ENCODE measurements at regions not wholly inside any gene's neighbourhood (a gene's known extent, or its start where the extent isn't known, plus 50 kb on each side); places are given as distances from the start of the nearest gene placed in this dataset.

- no peak for DNase-seq
- Histone ChIP-seq H3K79me2 (ENCODE audit: insufficient read depth) (no peaks in the 10 kb centered on the region), H3K27ac (ENCODE audit: low read depth in 2 of 2, low read length in 1 of 2) (no peak overlapping the region), H3K4me3 (ENCODE audit: low read depth in 2 of 2, low read length in 1 of 2) (no peak overlapping the region), H3K4me1 (ENCODE audit: control insufficient read depth in 1 of 2, insufficient read depth in 2 of 2, low read depth in 1 of 2, low read length in 1 of 2) (no peaks in the 10 kb centered on the region), H2AFZ (ENCODE audit: low read depth) (no peak overlapping the region), H3K9me2 (no peaks in the 10 kb centered on the region), H3K9me3 (no peaks in the 10 kb centered on the region), H4K20me1 (ENCODE audit: insufficient read depth) (no peaks in the 10 kb centered on the region), H3K9ac (no peak overlapping the region), H3K36me3 (replicated peaks in 1 of 2; ENCODE audit: control insufficient read depth in 1 of 2, insufficient read depth in 2 of 2, low read length in 1 of 2) (no peaks in the 10 kb centered on the region), H3K4me2 (no peak overlapping the region), H3F3A (replicated peaks; ENCODE audit: insufficient read depth) (peaks cover 6% of the 10 kb centered on the region), H3K27me3 (ENCODE audit: insufficient read depth) (no peaks in the 10 kb centered on the region)
- no peak for TF ChIP-seq CHD2 (IDR thresholded peaks at IDR 0.05; ENCODE audit: low read length, partially characterized antibody)
- no peak for TF ChIP-seq RAD21 (IDR thresholded peaks at IDR 0.05; ENCODE audit: low read length)
- TF ChIP-seq TAF1 (IDR thresholded peaks at IDR 0.05; ENCODE audit: borderline replicate concordance, low read depth, low read length), result no peak
- TF ChIP-seq FOXM1 (IDR thresholded peaks at IDR 0.05; ENCODE audit: low read depth), result no peak
- no peak for TF ChIP-seq TCF12 (IDR thresholded peaks at IDR 0.05)
- no peak for TF ChIP-seq GATA2 (CRISPR knock-in tag; IDR thresholded peaks at IDR 0.05)
- 80% methylated on average over 5 of the region's 5 CpGs for WGBS (ENCODE audit: low lambda C conversion rate)
- POLR2A ChIA-PET, result no interaction called here
- CTCF ChIA-PET, result interaction anchor here (1.0 kb wide), 1 partner anchor 174 kb away, joined by 3 read pairs; no protein-coding TSS in a partner anchor
These were observed 153.0 kb downstream of the PLCE1 start for GRCh38 chr10:94146746-94147145.

GRCh38 chr10:94149702-94150101 is 156.0 kb downstream of the PLCE1 start:
- POLR2A ChIA-PET, result no interaction called here

More at GRCh38 chr10:94149702-94150101, 156.0 kb downstream of the PLCE1 start:
- no peak for DNase-seq
- Histone ChIP-seq H3K27me3 (ENCODE audit: insufficient read depth) (no peaks in the 10 kb centered on the region), H3K4me1 (ENCODE audit: control insufficient read depth in 1 of 2, insufficient read depth in 2 of 2, low read depth in 1 of 2, low read length in 1 of 2) (no peaks in the 10 kb centered on the region), H3K9me3 (no peaks in the 10 kb centered on the region), H3K9ac (no peak overlapping the region), H3K4me3 (ENCODE audit: low read depth in 2 of 2, low read length in 1 of 2) (no peak overlapping the region), H3K36me3 (replicated peaks in 1 of 2; ENCODE audit: control insufficient read depth in 1 of 2, insufficient read depth in 2 of 2, low read length in 1 of 2) (no peaks in the 10 kb centered on the region), H2AFZ (ENCODE audit: low read depth) (no peak overlapping the region), H3K27ac (ENCODE audit: low read depth in 2 of 2, low read length in 1 of 2) (no peak overlapping the region), H3K79me2 (ENCODE audit: insufficient read depth) (no peaks in the 10 kb centered on the region), H3K4me2 (no peak overlapping the region), H4K20me1 (ENCODE audit: insufficient read depth) (no peaks in the 10 kb centered on the region), H3K9me2 (no peaks in the 10 kb centered on the region), H3F3A (replicated peaks; ENCODE audit: insufficient read depth) (no peaks in the 10 kb centered on the region)
- no peak for TF ChIP-seq REST (IDR thresholded peaks at IDR 0.05; ENCODE audit: low read depth, low read length)
- no peak for TF ChIP-seq PBX3 (IDR thresholded peaks at IDR 0.05)
- TF ChIP-seq YY1 (IDR thresholded peaks at IDR 0.05; ENCODE audit: low read depth), result no peak
- no peak for TF ChIP-seq ZBTB33 (IDR thresholded peaks at IDR 0.05; ENCODE audit: borderline replicate concordance, low read depth)
- TF ChIP-seq USF1 (IDR thresholded peaks at IDR 0.05; ENCODE audit: borderline replicate concordance, low read depth), result no peak
- TF ChIP-seq FOXJ3 (CRISPR knock-in tag; IDR thresholded peaks at IDR 0.05), result no peak
- no peak for TF ChIP-seq TAF1 (IDR thresholded peaks at IDR 0.05; ENCODE audit: borderline replicate concordance, low read depth, low read length)
- TF ChIP-seq MAX (IDR thresholded peaks at IDR 0.05; ENCODE audit: low read depth), result no peak
- TF ChIP-seq RFX5 (IDR thresholded peaks at IDR 0.05; ENCODE audit: low read length), result no peak
- TF ChIP-seq POLR2AphosphoS5 (IDR thresholded peaks at IDR 0.05; ENCODE audit: low read depth, low read length), result no peak
- CTCF ChIA-PET, result no interaction called here
- 75% methylated on average over 2 of the region's 2 CpGs for WGBS (ENCODE audit: low lambda C conversion rate)
